ENCODE measurements at regions not wholly inside any gene's neighbourhood (a gene's known extent, or its start where the extent isn't known, plus 50 kb on each side); places are given as distances from the start of the nearest gene placed in this dataset.

GRCh38 chr10:105992928-105993327 lies 1171.6 kb downstream of the SORCS1 start:
- Histone ChIP-seq H3K4me3 (ENCODE audit: insufficient read depth, low read depth, low read length) (no peak overlapping the region), H2AFZ (replicated peaks; ENCODE audit: low read length, poor library complexity) (no peak overlapping the region), H3K4me2 (ENCODE audit: low read depth, low read length) (no peak overlapping the region), H2BK20ac (ENCODE audit: low read depth, low read length) (no peak overlapping the region), H3K4ac (ENCODE audit: low read depth, low read length) (no peak overlapping the region), H3K18ac (ENCODE audit: low read depth, low read length) (no peak overlapping the region), H3K56ac (ENCODE audit: extremely low read depth, insufficient read depth, low read length) (no peak overlapping the region), H2BK120ac (ENCODE audit: low read depth, low read length) (no peak overlapping the region), H2BK5ac (ENCODE audit: low read depth, low read length, poor library complexity, severe bottlenecking) (no peak overlapping the region), H3K9ac (ENCODE audit: low read depth, low read length) (no peak overlapping the region), H2BK15ac (ENCODE audit: low read depth, low read length) (no peak overlapping the region), H3K9me3 (ENCODE audit: control insufficient read depth, insufficient read depth, low read length) (peaks cover 8% of the 10 kb centered on the region; the same call in 1 of the 2 replicates), H2AK9ac (replicated peaks; ENCODE audit: low read depth, low read length, poor library complexity) (no peak overlapping the region), H3K14ac (replicated peaks; ENCODE audit: low read depth, low read length) (no peak overlapping the region), H2AK5ac (ENCODE audit: low read depth, low read length) (no peak overlapping the region), H3K79me1 (ENCODE audit: low read depth in 1 of 2, low read length in 2 of 2) (no peaks in the 10 kb centered on the region), H3K9me1 (ENCODE audit: insufficient read depth, low read length) (no peaks in the 10 kb centered on the region), H3K27ac (ENCODE audit: insufficient read depth, low read length) (no peak overlapping the region), H4K20me1 (ENCODE audit: insufficient read depth, low read length) (no peaks in the 10 kb centered on the region), H3K27me3 (ENCODE audit: control insufficient read depth, insufficient read depth, low read length) (no peaks in the 10 kb centered on the region), H3K4me1 (ENCODE audit: control insufficient read depth, insufficient read depth, low read length) (no peaks in the 10 kb centered on the region), H3K36me3 (ENCODE audit: control insufficient read depth, insufficient read depth, low read length) (no peaks in the 10 kb centered on the region), H3K23ac (ENCODE audit: low read depth, low read length) (no peak overlapping the region), H4K8ac (ENCODE audit: low read depth in 2 of 2, low read length in 2 of 2) (no peak overlapping the region), H4K5ac (ENCODE audit: low read depth, low read length) (no peak overlapping the region), H4K91ac (ENCODE audit: insufficient read depth, low read depth, low read length) (no peak overlapping the region)
- ATAC-seq (ENCODE audit: low read depth) (no peak), DNase-seq (no peak)
- POLR2A ChIA-PET (ENCODE audit: unreplicated experiment), result no interaction called here
- BruUV-seq (replicated peaks), result no TSS peak
- TF ChIP-seq CEBPB (IDR thresholded peaks at IDR 0.05; ENCODE audit: low read depth, low read length) (no peak), RFX5 (IDR thresholded peaks at IDR 0.05; ENCODE audit: low read depth, low read length) (no peak), USF2 (IDR thresholded peaks at IDR 0.05; ENCODE audit: low read depth, low read length) (no peak), BHLHE40 (IDR thresholded peaks at IDR 0.05; ENCODE audit: low read depth, low read length) (no peak), MXI1 (IDR thresholded peaks at IDR 0.05; ENCODE audit: borderline replicate concordance, low read depth, low read length) (no peak), RCOR1 (IDR thresholded peaks at IDR 0.05; ENCODE audit: insufficient replicate concordance, low read length) (no peak), RAD21 (IDR thresholded peaks at IDR 0.05; ENCODE audit: low read length) (no peak), CTCF (conservative IDR thresholded peaks at IDR 0.05; ENCODE audit: low read depth, low read length) (no peak), SMC3 (IDR thresholded peaks at IDR 0.05; ENCODE audit: low read depth, low read length) (no peak), FOS (IDR thresholded peaks at IDR 0.05; ENCODE audit: low read depth, low read length) (no peak), ELK1 (IDR thresholded peaks at IDR 0.05; ENCODE audit: borderline replicate concordance, low read depth, low read length) (no peak), MAFK (IDR thresholded peaks at IDR 0.05; ENCODE audit: low read depth, low read length) (no peak), MAZ (IDR thresholded peaks at IDR 0.05; ENCODE audit: borderline replicate concordance, low read depth, low read length) (no peak), CHD1 (IDR thresholded peaks at IDR 0.05; ENCODE audit: low read depth, low read length) (no peak), NFE2L2 (IDR thresholded peaks at IDR 0.05; ENCODE audit: low read depth, low read length) (no peak), POLR2A (IDR thresholded peaks at IDR 0.05; ENCODE audit: low read depth, low read length) (no peak)
- dilution Hi-C loops (cut with HindIII; ENCODE audit: low sequenced_read_pairs, unreplicated experiment), result no loop called here
- intact Hi-C loops (cut with micrococcal nuclease), result no loop called here
- in situ Hi-C loops (cut with MboI; ENCODE audit: low sequenced_read_pairs), result no loop called here
- CTCF ChIA-PET, result no interaction called here
